Astrocyte (in vitro differentiated cells and primary cell): ENCODE measurements at regions not wholly inside any gene's neighbourhood (a gene's known extent, or its start where the extent isn't known, plus 50 kb on each side); places are given as distances from the start of the nearest gene placed in this dataset.

Experiments used
- DNase-seq: peaks from one replicate; pipeline ENCODE4 v3.0.0-alpha.2; 2010; ENCODE audit warnings: low read depth
- FAIRE-seq: peaks from 2 replicates; lab custom pipeline; 2011; peaks lifted over from hg19 to GRCh38; lab: Jason Lieb, UNC
- H2AFZ ChIP-seq: 2 replicates; pipeline ENCODE4 v1.6.0; 2012; ENCODE audit warnings: low read depth, low read length, inconsistent platforms
- H3K27ac ChIP-seq: 2 replicates; pipeline ENCODE4 v1.5.1; 2011; ENCODE audit warnings: low read depth, low read length, inconsistent platforms
- H3K27me3 ChIP-seq: 2 replicates; pipeline ENCODE4 v1.6.0; 2011; ENCODE audit warnings: low read length, inconsistent platforms; ENCODE audit not compliant: insufficient read depth
- H3K36me3 ChIP-seq: 2 replicates; pipeline ENCODE4 v1.5.1; 2011; ENCODE audit warnings: low read length, inconsistent platforms; ENCODE audit not compliant: insufficient read depth
- H3K4me1 ChIP-seq: 2 replicates; pipeline ENCODE4 v1.5.1; 2011; ENCODE audit warnings: low read length, inconsistent platforms; ENCODE audit not compliant: insufficient read depth
- H3K4me2 ChIP-seq: 2 replicates; pipeline ENCODE4 v1.6.0; 2012; ENCODE audit warnings: low read length, inconsistent platforms
- H3K4me3 ChIP-seq: 2 replicates; pipeline ENCODE4 v1.5.1; 2011; ENCODE audit warnings: low read depth, mild to moderate bottlenecking, low read length, inconsistent platforms; ENCODE audit not compliant: insufficient read depth
- H3K79me2 ChIP-seq: 2 replicates; pipeline ENCODE4 v1.6.0; 2012; ENCODE audit warnings: mild to moderate bottlenecking, low read length, inconsistent platforms; ENCODE audit not compliant: insufficient read depth
- H3K9ac ChIP-seq: 2 replicates; pipeline ENCODE4 v1.6.0; 2012; ENCODE audit warnings: mild to moderate bottlenecking, low read length, inconsistent platforms
- H3K9me3 ChIP-seq: 2 replicates; pipeline ENCODE4 v1.5.1; 2012; ENCODE audit warnings: low read depth, mild to moderate bottlenecking, low read length, inconsistent platforms; ENCODE audit not compliant: insufficient read depth
- H4K20me1 ChIP-seq: 2 replicates; pipeline ENCODE4 v1.6.0; 2012; ENCODE audit warnings: low read length, inconsistent platforms; ENCODE audit not compliant: insufficient read depth
- H3K27ac Mint-ChIP-seq: one replicate; pipeline ENCODE4 v1.8.0; 2021; ENCODE audit warnings: mild to moderate bottlenecking, mixed read lengths; ENCODE audit not compliant: unreplicated experiment
- H3K27me3 Mint-ChIP-seq: one replicate; pipeline ENCODE4 v1.8.0; 2021; ENCODE audit warnings: low read depth, mixed read lengths; ENCODE audit not compliant: unreplicated experiment
- H3K36me3 Mint-ChIP-seq: one replicate; pipeline ENCODE4 v1.8.0; 2021; ENCODE audit warnings: low read depth, mixed read lengths; ENCODE audit not compliant: unreplicated experiment
- H3K4me1 Mint-ChIP-seq: one replicate; pipeline ENCODE4 v1.8.0; 2021; ENCODE audit warnings: low read depth, mixed read lengths; ENCODE audit not compliant: unreplicated experiment
- H3K4me3 Mint-ChIP-seq: one replicate; pipeline ENCODE4 v1.8.0; 2021; ENCODE audit warnings: mild to moderate bottlenecking, moderate library complexity, mixed read lengths; ENCODE audit not compliant: unreplicated experiment
- H3K9me3 Mint-ChIP-seq: one replicate; pipeline ENCODE4 v1.8.0; 2021; ENCODE audit warnings: mild to moderate bottlenecking, mixed read lengths; ENCODE audit not compliant: unreplicated experiment
- EZH2 ChIP-seq: IDR thresholded peaks from 2 replicates; pipeline ENCODE4 v1.6.1; 2012; ENCODE audit warnings: mild to moderate bottlenecking, low read length, inconsistent platforms; ENCODE audit not compliant: insufficient read depth
- TF ChIP-seq, protein P1 (sequence below): IDR thresholded peaks from 2 replicates; pipeline ENCODE4 v1.5.1; 2011; ENCODE audit warnings: low read depth, mild to moderate bottlenecking, inconsistent platforms, low read length, moderate library complexity; ENCODE audit not compliant: insufficient read depth

- no peaks in the 10 kb centered on the region for H3K9me3 ChIP-seq
- H3K9me3 Mint-ChIP-seq, result no peaks in the 10 kb centered on the region
- DNase-seq, result no peak
- peaks cover 29% of the 10 kb centered on the region for H3K27me3 Mint-ChIP-seq
- no peak overlapping the region for H3K9ac ChIP-seq
- H4K20me1 ChIP-seq, result no peaks in the 10 kb centered on the region
- no peak overlapping the region for H3K4me3 ChIP-seq
- H3K4me2 ChIP-seq, result no peak overlapping the region
- H3K27me3 ChIP-seq, result peaks cover 23% of the 10 kb centered on the region
- H2AFZ ChIP-seq, result no peak overlapping the region
- no peak for FAIRE-seq
- no peaks in the 10 kb centered on the region for H3K36me3 Mint-ChIP-seq
- no peak overlapping the region for H3K27ac Mint-ChIP-seq
- H3K79me2 ChIP-seq, result no peaks in the 10 kb centered on the region
- no peak for TF ChIP-seq EZH2
- TF ChIP-seq, protein P1, sequence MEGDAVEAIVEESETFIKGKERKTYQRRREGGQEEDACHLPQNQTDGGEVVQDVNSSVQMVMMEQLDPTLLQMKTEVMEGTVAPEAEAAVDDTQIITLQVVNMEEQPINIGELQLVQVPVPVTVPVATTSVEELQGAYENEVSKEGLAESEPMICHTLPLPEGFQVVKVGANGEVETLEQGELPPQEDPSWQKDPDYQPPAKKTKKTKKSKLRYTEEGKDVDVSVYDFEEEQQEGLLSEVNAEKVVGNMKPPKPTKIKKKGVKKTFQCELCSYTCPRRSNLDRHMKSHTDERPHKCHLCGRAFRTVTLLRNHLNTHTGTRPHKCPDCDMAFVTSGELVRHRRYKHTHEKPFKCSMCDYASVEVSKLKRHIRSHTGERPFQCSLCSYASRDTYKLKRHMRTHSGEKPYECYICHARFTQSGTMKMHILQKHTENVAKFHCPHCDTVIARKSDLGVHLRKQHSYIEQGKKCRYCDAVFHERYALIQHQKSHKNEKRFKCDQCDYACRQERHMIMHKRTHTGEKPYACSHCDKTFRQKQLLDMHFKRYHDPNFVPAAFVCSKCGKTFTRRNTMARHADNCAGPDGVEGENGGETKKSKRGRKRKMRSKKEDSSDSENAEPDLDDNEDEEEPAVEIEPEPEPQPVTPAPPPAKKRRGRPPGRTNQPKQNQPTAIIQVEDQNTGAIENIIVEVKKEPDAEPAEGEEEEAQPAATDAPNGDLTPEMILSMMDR, result no peak
- H3K4me1 ChIP-seq, result peaks cover 6% of the 10 kb centered on the region
- peaks cover 14% of the 10 kb centered on the region for H3K4me1 Mint-ChIP-seq
- H3K4me3 Mint-ChIP-seq, result no peak overlapping the region
- no peaks in the 10 kb centered on the region for H3K36me3 ChIP-seq
- H3K27ac ChIP-seq, result no peak overlapping the region
These were observed 53.5 kb upstream of the PRELP start for GRCh38 chr1:203422116-203422515.

DNA sequence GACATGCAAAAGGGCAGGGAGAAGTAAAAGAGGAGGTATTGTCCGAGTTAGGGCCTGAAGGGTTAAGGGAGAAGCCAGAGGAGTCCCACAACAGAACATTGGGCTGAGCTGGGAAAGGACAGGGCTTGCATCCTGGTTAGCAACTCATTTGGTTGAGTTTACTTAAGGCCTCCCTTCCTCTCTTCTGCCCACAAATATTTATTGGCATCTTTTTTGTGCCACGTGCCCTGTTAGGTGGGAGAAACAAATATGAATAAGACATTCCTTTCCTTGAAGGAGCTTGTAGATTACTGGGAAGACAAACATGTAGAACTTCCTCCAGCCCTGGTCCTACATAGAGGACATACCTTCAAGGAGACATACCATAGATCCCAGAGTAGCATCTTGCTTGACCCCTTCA, 53.0 kb upstream of the PRELP start:
- Histone ChIP-seq H3K36me3 (no peaks in the 10 kb centered on the region), H3K9me3 (no peaks in the 10 kb centered on the region), H3K27ac (no peak overlapping the region), H4K20me1 (no peaks in the 10 kb centered on the region), H3K27me3 (peaks cover 28% of the 10 kb centered on the region), H2AFZ (no peak overlapping the region), H3K79me2 (no peaks in the 10 kb centered on the region), H3K4me1 (peaks cover 6% of the 10 kb centered on the region), H3K4me2 (no peak overlapping the region), H3K4me3 (no peak overlapping the region), H3K9ac (no peak overlapping the region)
- peaks cover 14% of the 10 kb centered on the region for H3K4me1 Mint-ChIP-seq
- peaks cover 33% of the 10 kb centered on the region for H3K27me3 Mint-ChIP-seq
- H3K9me3 Mint-ChIP-seq, result no peaks in the 10 kb centered on the region
- H3K36me3 Mint-ChIP-seq, result no peaks in the 10 kb centered on the region
- FAIRE-seq (no peak), DNase-seq (peak; percentile 22)
- no peak overlapping the region for H3K4me3 Mint-ChIP-seq
- TF ChIP-seq, protein P1, result no peak
- H3K27ac Mint-ChIP-seq, result no peak overlapping the region

GRCh38 chr1:203424285-203424684, 51.3 kb upstream of the PRELP start:
- no peak overlapping the region for H3K4me3 ChIP-seq
- H3K4me2 ChIP-seq, result no peak overlapping the region
- H3K27me3 ChIP-seq, result peaks cover 43% of the 10 kb centered on the region
- no peak overlapping the region for H3K27ac Mint-ChIP-seq
- no peaks in the 10 kb centered on the region for H3K9me3 Mint-ChIP-seq
- H3K9ac ChIP-seq, result no peak overlapping the region
- peaks cover 47% of the 10 kb centered on the region for H3K27me3 Mint-ChIP-seq
- H3K9me3 ChIP-seq, result no peaks in the 10 kb centered on the region
- H2AFZ ChIP-seq, result no peak overlapping the region
- no peaks in the 10 kb centered on the region for H3K36me3 Mint-ChIP-seq
- TF ChIP-seq, protein P1, result no peak
- no peak for TF ChIP-seq EZH2
- H4K20me1 ChIP-seq, result no peaks in the 10 kb centered on the region
- H3K4me3 Mint-ChIP-seq, result no peak overlapping the region
- H3K4me1 Mint-ChIP-seq, result peaks cover 14% of the 10 kb centered on the region
- H3K36me3 ChIP-seq, result no peaks in the 10 kb centered on the region
- no peaks in the 10 kb centered on the region for H3K79me2 ChIP-seq
- FAIRE-seq (no peak), DNase-seq (no peak)
- H3K27ac ChIP-seq, result no peak overlapping the region
- peaks cover 6% of the 10 kb centered on the region for H3K4me1 ChIP-seq
